Thyroid gland (tissue), 4 donors: ENCODE measurements at regions not wholly inside any gene's neighbourhood (a gene's known extent, or its start where the extent isn't known, plus 50 kb on each side); places are given as distances from the start of the nearest gene placed in this dataset.

Experiments
- DNase-seq, 2 donors: peaks; one replicate each; pipeline ENCODE4 v3.0.0-alpha.2; 2019
- H3K27ac ChIP-seq, 3 donors: fragments of 200-600 bp; sonication (generic); 1 replicate in 2 of 3; 2 replicates in 1 of 3; pipeline ENCODE4 v1.5.1; 2016 to 2019; ENCODE audit warnings: mild to moderate bottlenecking in 1 of 3, moderate library complexity in 1 of 3
- H3K27me3 ChIP-seq: fragments of 200-600 bp; sonication (generic); one replicate; pipeline ENCODE4 v1.5.1; 2019
- H3K36me3 ChIP-seq, 2 donors: fragments of 200-600 bp; sonication (generic); one replicate each; pipeline ENCODE4 v1.5.1; 2016 to 2019
- H3K4me1 ChIP-seq, 2 donors: fragments of 200-600 bp; sonication (generic); one replicate each; pipeline ENCODE4 v1.5.1; 2017 to 2019
- H3K4me3 ChIP-seq, 3 donors: fragments of 200-600 bp; sonication (generic); replicated peaks in 1 of 3; 1 replicate in 2 of 3; 2 replicates in 1 of 3; pipeline ENCODE4 v1.5.1; 2016; ENCODE audit warnings: mild to moderate bottlenecking in 1 of 3
- H3K9me3 ChIP-seq: fragments of 200-600 bp; sonication (generic); one replicate; pipeline ENCODE4 v1.5.1; 2017
- POLR2A ChIP-seq, 2 donors: fragments of 450-650 bp; IDR thresholded peaks; one replicate each; pipeline ENCODE4 v1.6.1; 2017; ENCODE audit warnings: antibody characterized with exemption in 2 of 2, mild to moderate bottlenecking in 2 of 2, moderate library complexity in 1 of 2
- WGBS, 2 donors: methylation state at CpG; one replicate each; pipeline ENCODE4 v1.1.5; 2017; 5-methylcytosine and 5-hydroxymethylcytosine counted together
- intact Hi-C: fragments of 100-400 bp; cut with DNase I; formaldehyde crosslinking; loops from one replicate; pipeline ENCODE4 v1.15.1; 2023
- TF ChIP-seq, protein P1 (sequence below), 6 experiments: fragments of 200-600 bp in 3 of 6; fragments of 450-650 bp in 3 of 6; sonication (generic) in 3 of 6; IDR thresholded peaks; one replicate each; pipeline ENCODE4 v1.5.1; 2016 to 2019; ENCODE audit warnings: antibody characterized with exemption in 6 of 6, mild to moderate bottlenecking in 2 of 6, inconsistent platforms in 1 of 6, moderate library complexity in 1 of 6

DNA sequence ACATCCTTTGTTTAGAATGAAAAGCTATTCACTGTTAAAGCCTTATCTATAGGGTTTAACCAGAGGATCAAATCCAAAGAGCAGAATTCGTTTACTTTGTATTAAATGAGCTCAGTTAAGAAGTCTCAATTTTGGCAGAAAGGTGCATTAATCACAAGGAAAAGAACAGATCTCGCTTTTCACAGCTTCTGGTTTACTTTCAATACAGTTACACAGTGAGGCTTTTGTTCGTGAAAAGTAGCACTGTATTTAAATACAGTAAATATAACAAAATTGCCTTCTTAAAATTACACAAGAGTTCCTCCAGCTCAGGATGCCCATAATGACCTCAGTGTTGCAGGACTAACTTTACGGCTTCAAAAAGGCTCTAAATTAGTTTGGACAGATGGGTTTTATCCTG lies 669.1 kb upstream of the SALL1 start:
- TF ChIP-seq, protein P1, sequence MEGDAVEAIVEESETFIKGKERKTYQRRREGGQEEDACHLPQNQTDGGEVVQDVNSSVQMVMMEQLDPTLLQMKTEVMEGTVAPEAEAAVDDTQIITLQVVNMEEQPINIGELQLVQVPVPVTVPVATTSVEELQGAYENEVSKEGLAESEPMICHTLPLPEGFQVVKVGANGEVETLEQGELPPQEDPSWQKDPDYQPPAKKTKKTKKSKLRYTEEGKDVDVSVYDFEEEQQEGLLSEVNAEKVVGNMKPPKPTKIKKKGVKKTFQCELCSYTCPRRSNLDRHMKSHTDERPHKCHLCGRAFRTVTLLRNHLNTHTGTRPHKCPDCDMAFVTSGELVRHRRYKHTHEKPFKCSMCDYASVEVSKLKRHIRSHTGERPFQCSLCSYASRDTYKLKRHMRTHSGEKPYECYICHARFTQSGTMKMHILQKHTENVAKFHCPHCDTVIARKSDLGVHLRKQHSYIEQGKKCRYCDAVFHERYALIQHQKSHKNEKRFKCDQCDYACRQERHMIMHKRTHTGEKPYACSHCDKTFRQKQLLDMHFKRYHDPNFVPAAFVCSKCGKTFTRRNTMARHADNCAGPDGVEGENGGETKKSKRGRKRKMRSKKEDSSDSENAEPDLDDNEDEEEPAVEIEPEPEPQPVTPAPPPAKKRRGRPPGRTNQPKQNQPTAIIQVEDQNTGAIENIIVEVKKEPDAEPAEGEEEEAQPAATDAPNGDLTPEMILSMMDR (IDR thresholded peaks at IDR 0.05), result no peak
- TF ChIP-seq POLR2A (IDR thresholded peaks at IDR 0.05), result no peak
- Histone ChIP-seq H3K27ac (no peak overlapping the region), H3K4me3 (no peak overlapping the region), H3K9me3 (no peaks in the 10 kb centered on the region), H3K36me3 (no peaks in the 10 kb centered on the region), H3K4me1 (peaks cover 0 to 13% of the 10 kb centered on the region in 2 donors), H3K27me3 (no peaks in the 10 kb centered on the region)
- no peak for DNase-seq
- intact Hi-C loops, result no loop called here
- 70 to 78% methylated on average over 4 of the region's 4 CpGs for WGBS, 2 donors

DNA sequence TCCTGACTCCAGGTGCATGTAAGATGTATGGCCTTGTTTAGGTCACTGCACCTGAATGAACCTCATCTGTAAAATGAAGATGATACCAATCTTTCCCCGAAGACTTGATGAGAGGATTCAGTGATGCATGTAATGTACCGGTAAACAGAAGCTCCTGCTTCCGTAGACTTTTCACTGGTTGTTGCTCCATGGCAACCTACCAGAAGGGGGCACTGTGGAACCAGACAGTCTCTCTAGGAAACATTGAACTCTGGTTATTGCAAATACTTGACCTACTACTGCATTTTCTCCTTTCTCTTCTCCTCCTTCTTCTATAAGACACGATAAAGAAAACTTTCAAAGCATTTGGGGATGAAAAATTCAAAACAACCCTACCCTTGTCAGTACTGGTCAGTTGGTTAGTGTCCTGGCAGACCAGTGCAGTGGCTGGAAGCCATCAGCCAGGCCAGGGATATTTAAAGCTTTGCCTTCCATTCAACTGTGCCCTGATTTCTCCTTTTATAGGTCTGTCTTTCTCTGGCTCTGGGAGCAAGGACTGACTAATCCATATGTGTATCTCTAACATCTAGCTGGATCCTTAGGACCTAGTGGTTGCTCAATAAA lies 667.4 kb upstream of the SALL1 start:
- Histone ChIP-seq H3K36me3 (no peaks in the 10 kb centered on the region), H3K4me1 (peaks cover 0 to 13% of the 10 kb centered on the region in 2 donors), H3K27ac (no peak overlapping the region), H3K9me3 (no peaks in the 10 kb centered on the region), H3K27me3 (no peaks in the 10 kb centered on the region), H3K4me3 (no peak overlapping the region)
- 13 to 23% methylated on average over 4 of the region's 4 CpGs for WGBS, 2 donors
- TF ChIP-seq POLR2A (IDR thresholded peaks at IDR 0.05), result no peak
- TF ChIP-seq, protein P1 (IDR thresholded peaks at IDR 0.05), result peak in 4 of 6 experiments; percentile 51 to 71 (median 66)
- intact Hi-C loops, result no loop called here
- peak; percentile 58 to 77 for DNase-seq

DNA sequence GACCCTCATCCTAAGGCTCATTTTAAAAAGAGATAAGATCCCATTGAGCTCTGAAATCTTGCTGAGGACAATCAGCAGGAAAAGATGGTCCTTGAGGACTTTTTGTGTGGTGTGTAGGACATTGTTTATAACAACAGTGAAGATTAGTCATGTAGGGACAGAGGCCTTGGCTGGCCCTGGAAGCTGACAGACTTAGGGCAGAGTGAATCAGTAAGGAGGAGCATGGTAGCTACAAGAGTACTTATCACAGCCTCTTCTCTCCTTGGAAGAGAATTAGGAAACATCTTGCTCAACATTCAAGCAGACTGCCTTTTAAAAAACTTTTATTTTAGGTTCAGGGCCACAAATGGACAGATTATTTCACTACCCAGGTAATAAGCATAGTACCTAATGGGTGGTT lies 665.9 kb upstream of the SALL1 start:
- no peaks in the 10 kb centered on the region for H3K9me3 ChIP-seq
- H3K27ac ChIP-seq, result no peak overlapping the region
- no peaks in the 10 kb centered on the region for H3K27me3 ChIP-seq
- DNase-seq, result peak; percentile 5
- no peak overlapping the region for H3K4me3 ChIP-seq
- H3K4me1 ChIP-seq, result peaks cover 0 to 7% of the 10 kb centered on the region in 2 donors
- no peak for TF ChIP-seq POLR2A (IDR thresholded peaks at IDR 0.05)
- TF ChIP-seq, protein P1 (IDR thresholded peaks at IDR 0.05), result no peak
- intact Hi-C loops, result no loop called here
- no peaks in the 10 kb centered on the region for H3K36me3 ChIP-seq

DNA sequence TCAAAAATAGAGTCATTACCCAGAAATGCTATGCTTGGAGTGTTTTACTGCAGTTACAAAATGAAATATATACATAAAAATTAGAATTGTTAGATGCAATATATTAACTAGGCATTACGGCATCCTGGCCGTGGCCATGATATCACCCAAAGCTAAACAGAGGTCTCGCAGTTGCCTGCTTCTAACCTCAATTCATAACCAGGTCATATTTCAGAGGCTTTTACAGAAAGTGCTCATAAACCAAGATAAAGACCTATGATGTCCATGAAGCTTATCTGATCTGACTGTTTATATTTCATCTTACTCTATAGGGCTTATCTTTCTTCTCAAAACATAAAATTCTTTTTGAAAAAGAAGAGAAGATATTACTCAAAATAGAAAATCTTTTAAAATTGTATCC lies 664.5 kb upstream of the SALL1 start:
- intact Hi-C loops, result no loop called here
- Histone ChIP-seq H3K36me3 (no peaks in the 10 kb centered on the region), H3K4me3 (no peak overlapping the region), H3K27me3 (no peaks in the 10 kb centered on the region), H3K27ac (no peak overlapping the region), H3K9me3 (no peaks in the 10 kb centered on the region), H3K4me1 (peaks cover 0 to 7% of the 10 kb centered on the region in 2 donors)
- WGBS, 2 donors, result 70 to 71% methylated on average over 3 of the region's 3 CpGs
- DNase-seq, result no peak
- TF ChIP-seq POLR2A (IDR thresholded peaks at IDR 0.05), result no peak
- TF ChIP-seq, protein P1 (IDR thresholded peaks at IDR 0.05), result no peak

DNA sequence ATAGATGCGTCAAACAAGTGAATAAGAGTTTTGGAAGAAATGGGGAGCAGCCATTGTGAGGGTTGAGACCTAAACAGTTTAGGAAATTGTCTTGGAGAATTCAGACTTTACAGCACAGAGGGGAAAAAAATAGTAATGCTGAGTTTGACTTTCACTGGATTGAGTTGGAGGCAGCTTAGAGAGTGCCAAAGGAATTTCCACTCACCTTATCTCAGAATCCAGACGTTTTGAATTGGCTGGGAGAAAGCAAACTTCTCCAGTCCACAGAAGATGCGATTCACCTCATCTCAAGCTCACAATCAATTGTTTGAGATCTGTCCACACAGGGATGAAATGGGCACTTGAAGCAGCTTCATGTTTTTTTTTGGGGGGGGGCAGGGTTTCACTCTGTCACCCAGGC lies 663.5 kb upstream of the SALL1 start:
- WGBS, 2 donors, result 47 to 54% methylated on average over 3 of the region's 3 CpGs
- TF ChIP-seq POLR2A (IDR thresholded peaks at IDR 0.05), result no peak
- TF ChIP-seq, protein P1 (IDR thresholded peaks at IDR 0.05), result no peak
- intact Hi-C loops, result no loop called here
- Histone ChIP-seq H3K9me3 (no peaks in the 10 kb centered on the region), H3K36me3 (no peaks in the 10 kb centered on the region), H3K4me1 (peaks cover 0 to 7% of the 10 kb centered on the region in 2 donors), H3K4me3 (no peak overlapping the region), H3K27me3 (no peaks in the 10 kb centered on the region), H3K27ac (no peak overlapping the region)
- no peak for DNase-seq
